Loucy (cell line): ENCODE measurements at regions not wholly inside any gene's neighbourhood (a gene's known extent, or its start where the extent isn't known, plus 50 kb on each side); places are given as distances from the start of the nearest gene placed in this dataset.

Source experiments
- EZH2phosphoT487 ChIP-seq: fragments of 200-600 bp; IDR thresholded peaks from 2 replicates; pipeline ENCODE4 v1.6.1; 2018; ENCODE audit warnings: antibody characterized with exemption, mild to moderate bottlenecking, moderate library complexity, borderline replicate concordance
- TF ChIP-seq, protein P1 (sequence below): fragments of 200-600 bp; sonication (generic); conservative IDR thresholded peaks from 2 replicates; pipeline ENCODE4 v1.5.1; 2014; ENCODE audit warnings: mild to moderate bottlenecking, antibody characterized with exemption, low read length

DNA sequence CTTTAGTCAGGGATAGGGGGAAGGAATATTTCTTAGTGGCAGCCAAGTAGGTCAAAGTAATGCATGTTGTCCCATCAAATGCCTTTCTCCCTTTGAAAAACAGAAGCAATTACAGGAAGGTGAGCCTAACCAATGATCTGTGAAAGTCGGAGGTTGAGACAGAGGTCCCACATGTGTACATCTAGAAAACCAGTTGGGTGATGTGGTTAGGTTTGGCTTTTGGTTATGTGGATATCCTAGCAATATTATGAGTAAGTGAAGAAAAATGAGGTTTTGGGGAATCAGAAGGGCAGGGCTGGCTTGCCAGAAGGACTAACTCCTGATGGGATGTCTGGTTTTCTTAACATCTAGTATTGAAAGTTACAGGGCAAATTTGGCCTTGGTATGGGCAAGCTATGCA, 63.4 kb upstream of the PALM2AKAP2 start:
- TF ChIP-seq, protein P1, sequence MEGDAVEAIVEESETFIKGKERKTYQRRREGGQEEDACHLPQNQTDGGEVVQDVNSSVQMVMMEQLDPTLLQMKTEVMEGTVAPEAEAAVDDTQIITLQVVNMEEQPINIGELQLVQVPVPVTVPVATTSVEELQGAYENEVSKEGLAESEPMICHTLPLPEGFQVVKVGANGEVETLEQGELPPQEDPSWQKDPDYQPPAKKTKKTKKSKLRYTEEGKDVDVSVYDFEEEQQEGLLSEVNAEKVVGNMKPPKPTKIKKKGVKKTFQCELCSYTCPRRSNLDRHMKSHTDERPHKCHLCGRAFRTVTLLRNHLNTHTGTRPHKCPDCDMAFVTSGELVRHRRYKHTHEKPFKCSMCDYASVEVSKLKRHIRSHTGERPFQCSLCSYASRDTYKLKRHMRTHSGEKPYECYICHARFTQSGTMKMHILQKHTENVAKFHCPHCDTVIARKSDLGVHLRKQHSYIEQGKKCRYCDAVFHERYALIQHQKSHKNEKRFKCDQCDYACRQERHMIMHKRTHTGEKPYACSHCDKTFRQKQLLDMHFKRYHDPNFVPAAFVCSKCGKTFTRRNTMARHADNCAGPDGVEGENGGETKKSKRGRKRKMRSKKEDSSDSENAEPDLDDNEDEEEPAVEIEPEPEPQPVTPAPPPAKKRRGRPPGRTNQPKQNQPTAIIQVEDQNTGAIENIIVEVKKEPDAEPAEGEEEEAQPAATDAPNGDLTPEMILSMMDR, result no peak
- TF ChIP-seq EZH2phosphoT487, result no peak
